IPS-18a (cell line): ENCODE measurements at regions not wholly inside any gene's neighbourhood (a gene's known extent, or its start where the extent isn't known, plus 50 kb on each side); places are given as distances from the start of the nearest gene placed in this dataset.

Experiments
- H3K27ac ChIP-seq: one replicate; pipeline ENCODE4 v1.5.1; 2013; ENCODE audit warnings: low read length
- H3K27me3 ChIP-seq: one replicate; pipeline ENCODE4 v1.6.1; 2013; ENCODE audit warnings: mild to moderate bottlenecking, low read length; ENCODE audit not compliant: control insufficient read depth, insufficient read depth
- H3K36me3 ChIP-seq: one replicate; pipeline ENCODE4 v1.6.1; 2013; ENCODE audit warnings: low read depth, low read length; ENCODE audit not compliant: control insufficient read depth
- H3K4me1 ChIP-seq: one replicate; pipeline ENCODE4 v1.6.1; 2013; ENCODE audit warnings: low read depth, low read length; ENCODE audit not compliant: control insufficient read depth
- H3K4me3 ChIP-seq: one replicate; pipeline ENCODE4 v1.5.1; 2013; ENCODE audit warnings: low read length
- H3K9ac ChIP-seq: one replicate; pipeline ENCODE4 v1.6.1; 2013; ENCODE audit warnings: mild to moderate bottlenecking, low read length, moderate library complexity
- H3K9me3 ChIP-seq: one replicate; pipeline ENCODE4 v1.6.1; 2013; ENCODE audit warnings: low read depth, low read length; ENCODE audit not compliant: control insufficient read depth

GRCh38 chr17:55605705-55606487 is 94.6 kb upstream of the SMIM36 start:
- no peaks in the 10 kb centered on the region for H3K27me3 ChIP-seq
- H3K27ac ChIP-seq, result no peak overlapping the region
- H3K9ac ChIP-seq, result no peak overlapping the region
- H3K4me3 ChIP-seq, result no peak overlapping the region
- H3K36me3 ChIP-seq, result no peaks in the 10 kb centered on the region
- H3K4me1 ChIP-seq, result no peaks in the 10 kb centered on the region
- H3K9me3 ChIP-seq, result no peaks in the 10 kb centered on the region

DNA sequence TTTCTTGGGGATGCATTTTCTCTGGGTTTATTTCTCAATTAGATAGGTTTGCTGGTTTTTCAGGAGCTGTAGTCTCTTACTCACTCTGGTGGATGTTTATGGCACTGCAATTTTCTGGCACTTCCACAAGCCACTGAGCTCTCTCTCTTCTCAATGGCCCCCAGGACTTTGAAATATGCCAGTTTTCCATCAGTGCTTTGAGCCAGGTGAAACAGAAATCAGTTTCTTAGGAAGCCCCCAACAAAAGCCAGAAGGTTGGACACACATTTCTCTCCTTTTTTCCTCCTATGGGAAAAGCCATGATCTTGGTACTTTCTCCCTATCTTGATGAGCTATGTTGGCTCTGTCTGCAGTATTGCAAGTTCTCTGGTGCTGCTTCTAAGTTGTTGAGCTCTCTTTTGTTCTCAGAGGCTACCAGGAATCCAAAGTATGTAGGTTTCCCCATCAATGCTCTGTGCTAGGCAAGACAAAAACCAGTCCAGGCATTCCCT is 90.7 kb upstream of the SMIM36 start:
- Histone ChIP-seq H3K27ac (no peak overlapping the region), H3K9me3 (peaks cover 10% of the 10 kb centered on the region), H3K4me1 (no peaks in the 10 kb centered on the region), H3K9ac (no peak overlapping the region), H3K36me3 (no peaks in the 10 kb centered on the region), H3K4me3 (peak overlapping the region; percentile 19), H3K27me3 (no peaks in the 10 kb centered on the region)

DNA sequence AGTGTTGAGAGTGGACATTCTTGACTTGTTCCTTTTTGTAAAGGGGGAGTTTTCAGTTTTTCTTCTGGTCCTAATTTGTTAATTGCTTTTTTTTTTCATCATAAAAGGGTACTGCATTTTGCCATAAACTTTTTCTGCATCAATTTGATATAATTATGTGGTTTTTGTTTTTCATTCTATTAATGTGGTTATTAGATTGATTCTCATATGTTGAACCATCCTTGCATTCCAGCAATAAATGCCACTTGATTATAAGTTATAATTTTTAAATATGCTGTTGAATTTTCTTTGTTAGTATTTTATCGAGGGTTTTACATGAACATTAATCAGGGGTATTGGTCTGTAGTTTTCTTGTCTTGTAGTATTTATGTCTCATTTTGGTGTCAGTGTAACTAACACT is 87.2 kb upstream of the SMIM36 start:
- Histone ChIP-seq H3K36me3 (no peaks in the 10 kb centered on the region), H3K9me3 (peaks cover 10% of the 10 kb centered on the region), H3K4me3 (no peak overlapping the region), H3K27ac (no peak overlapping the region), H3K4me1 (no peaks in the 10 kb centered on the region), H3K27me3 (no peaks in the 10 kb centered on the region), H3K9ac (no peak overlapping the region)

DNA sequence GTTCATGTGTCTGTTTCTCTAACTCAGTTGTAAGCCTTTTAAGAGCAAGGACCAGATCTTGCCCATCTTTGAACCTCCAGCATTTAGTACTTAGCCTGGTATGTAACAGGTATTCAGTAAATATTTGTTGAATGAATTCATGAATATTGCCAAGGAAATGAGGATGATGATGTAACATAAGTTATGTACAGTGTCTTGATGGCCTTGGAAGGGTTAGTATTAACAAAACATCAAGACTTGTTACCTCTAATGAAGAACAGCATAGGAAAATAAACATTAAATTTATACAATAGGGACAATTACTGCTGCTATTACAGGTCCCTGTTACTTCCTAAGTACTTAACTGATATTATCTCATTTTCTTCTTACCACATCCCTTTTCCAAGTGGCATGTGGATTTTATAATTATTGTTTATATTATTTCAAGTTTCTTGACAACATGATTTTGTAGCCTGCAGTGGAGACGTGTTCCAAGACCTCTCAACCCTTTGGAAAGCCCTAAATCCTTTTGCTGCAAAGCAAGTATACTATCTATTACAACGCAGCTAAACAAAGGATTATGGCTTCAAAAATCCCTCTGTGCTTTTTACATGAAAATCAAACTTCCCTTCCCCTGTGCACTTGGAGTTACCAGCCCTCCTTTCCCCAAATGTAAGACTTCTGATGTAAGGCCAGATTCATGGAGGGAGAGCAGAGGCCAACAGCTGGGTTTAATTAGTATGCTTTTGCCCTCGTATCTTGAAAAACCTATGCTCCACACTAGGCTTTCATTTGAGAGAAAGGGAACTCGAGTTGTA is 77.4 kb upstream of the SMIM36 start:
- Histone ChIP-seq H3K27ac (no peak overlapping the region), H3K4me3 (no peak overlapping the region), H3K27me3 (no peaks in the 10 kb centered on the region), H3K9ac (no peak overlapping the region), H3K9me3 (no peaks in the 10 kb centered on the region), H3K36me3 (no peaks in the 10 kb centered on the region), H3K4me1 (no peaks in the 10 kb centered on the region)

DNA sequence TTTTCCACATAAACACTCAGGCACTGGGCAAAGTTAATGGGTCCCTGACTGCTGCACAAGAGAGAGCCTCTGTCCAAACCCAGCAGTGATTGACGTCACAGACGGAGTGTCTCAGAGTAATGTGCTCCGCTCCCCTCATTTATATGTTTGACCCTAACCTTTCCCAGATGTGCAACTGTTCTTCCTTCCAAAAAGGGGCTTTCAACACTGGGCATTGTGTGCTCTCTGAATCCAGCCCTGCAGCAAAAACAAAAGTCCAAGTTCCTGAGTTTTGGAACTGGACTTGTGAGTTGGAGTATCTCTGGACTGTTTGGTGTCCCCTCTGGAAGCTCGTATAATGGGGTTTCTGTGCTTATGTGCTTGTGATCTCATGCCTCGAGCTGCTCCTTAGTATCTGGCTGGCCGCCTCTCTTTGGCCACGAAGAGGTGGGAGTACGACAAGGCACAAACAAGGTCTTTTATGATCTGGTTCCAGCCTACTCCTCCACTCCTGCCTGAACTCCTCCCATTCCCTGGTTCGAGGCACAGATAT is 76.4 kb upstream of the SMIM36 start:
- no peaks in the 10 kb centered on the region for H3K9me3 ChIP-seq
- H3K4me3 ChIP-seq, result no peak overlapping the region
- H3K36me3 ChIP-seq, result no peaks in the 10 kb centered on the region
- no peak overlapping the region for H3K27ac ChIP-seq
- no peak overlapping the region for H3K9ac ChIP-seq
- H3K4me1 ChIP-seq, result no peaks in the 10 kb centered on the region
- H3K27me3 ChIP-seq, result no peaks in the 10 kb centered on the region

GRCh38 chr17:55585629-55586028 is 74.4 kb upstream of the SMIM36 start:
- Histone ChIP-seq H3K4me1 (no peaks in the 10 kb centered on the region), H3K27ac (no peak overlapping the region), H3K4me3 (no peak overlapping the region), H3K9ac (no peak overlapping the region), H3K27me3 (no peaks in the 10 kb centered on the region), H3K9me3 (no peaks in the 10 kb centered on the region), H3K36me3 (no peaks in the 10 kb centered on the region)

- no peak overlapping the region for H3K4me3 ChIP-seq
- no peaks in the 10 kb centered on the region for H3K4me1 ChIP-seq
Measured at GRCh38 chr17:55584861-55585260, 73.6 kb upstream of the SMIM36 start.

GRCh38 chr17:55584055-55584685 is 72.9 kb upstream of the SMIM36 start:
- Histone ChIP-seq H3K9me3 (no peaks in the 10 kb centered on the region), H3K4me3 (no peak overlapping the region), H3K9ac (no peak overlapping the region), H3K27ac (no peak overlapping the region), H3K4me1 (no peaks in the 10 kb centered on the region), H3K36me3 (no peaks in the 10 kb centered on the region), H3K27me3 (no peaks in the 10 kb centered on the region)

More at GRCh38 chr17:55584861-55585260, 73.6 kb upstream of the SMIM36 start:
- Histone ChIP-seq H3K27me3 (no peaks in the 10 kb centered on the region), H3K36me3 (no peaks in the 10 kb centered on the region), H3K27ac (no peak overlapping the region), H3K9me3 (no peaks in the 10 kb centered on the region), H3K9ac (no peak overlapping the region)

DNA sequence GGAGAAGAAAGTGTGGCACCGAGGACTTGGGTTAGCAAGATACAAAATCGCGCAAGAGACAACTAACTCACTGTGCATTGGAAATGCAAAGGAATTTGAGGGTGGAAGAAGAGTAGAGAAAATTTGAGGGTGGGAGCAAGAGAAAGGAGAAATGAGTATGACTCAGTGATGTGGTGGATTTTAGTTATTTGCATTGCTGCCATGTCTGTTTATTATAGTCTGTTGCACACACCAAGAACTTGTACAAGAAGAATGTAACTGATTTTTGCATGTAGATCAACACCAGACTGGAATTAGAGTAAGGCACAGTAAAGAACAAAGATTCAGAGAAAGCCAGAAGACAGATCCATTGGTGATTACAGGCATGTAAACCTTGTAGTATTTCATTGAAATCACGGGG is 71.6 kb upstream of the SMIM36 start:
- Histone ChIP-seq H3K27ac (no peak overlapping the region), H3K4me1 (no peaks in the 10 kb centered on the region), H3K9ac (no peak overlapping the region), H3K9me3 (no peaks in the 10 kb centered on the region), H3K27me3 (no peaks in the 10 kb centered on the region), H3K4me3 (no peak overlapping the region), H3K36me3 (no peaks in the 10 kb centered on the region)

- Histone ChIP-seq H3K9me3 (no peaks in the 10 kb centered on the region), H3K4me3 (no peak overlapping the region), H3K4me1 (no peaks in the 10 kb centered on the region), H3K9ac (no peak overlapping the region), H3K27me3 (no peaks in the 10 kb centered on the region), H3K36me3 (no peaks in the 10 kb centered on the region), H3K27ac (no peak overlapping the region)
Measured at GRCh38 chr17:55580596-55581133, 69.4 kb upstream of the SMIM36 start.

DNA sequence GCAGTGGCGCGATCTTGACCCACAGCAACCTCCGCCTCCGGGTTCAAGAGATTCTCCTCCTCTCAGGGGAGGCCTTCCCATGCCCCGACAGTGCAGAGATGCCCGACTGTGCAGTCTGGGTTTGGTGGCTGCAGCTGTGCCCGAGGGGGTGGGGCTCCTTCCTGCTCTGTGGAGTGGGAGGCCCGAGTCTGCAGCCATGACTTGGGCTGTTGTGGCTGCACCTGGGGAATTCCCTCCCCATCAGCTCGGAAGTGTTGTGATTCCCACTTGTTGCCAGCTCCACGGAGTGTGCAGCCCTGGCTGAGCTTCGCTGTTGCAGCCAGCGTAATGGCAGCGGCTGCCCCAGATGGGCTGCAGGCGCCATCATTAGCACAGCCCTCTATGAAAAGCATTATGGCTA is 66.4 kb upstream of the SMIM36 start:
- Histone ChIP-seq H3K27ac (no peak overlapping the region), H3K9ac (no peak overlapping the region), H3K9me3 (no peaks in the 10 kb centered on the region), H3K36me3 (no peaks in the 10 kb centered on the region), H3K4me1 (no peaks in the 10 kb centered on the region), H3K27me3 (no peaks in the 10 kb centered on the region), H3K4me3 (no peak overlapping the region)
